ENCODE measurements at regions not wholly inside any gene's neighbourhood (a gene's known extent, or its start where the extent isn't known, plus 50 kb on each side); places are given as distances from the start of the nearest gene placed in this dataset.

DNA sequence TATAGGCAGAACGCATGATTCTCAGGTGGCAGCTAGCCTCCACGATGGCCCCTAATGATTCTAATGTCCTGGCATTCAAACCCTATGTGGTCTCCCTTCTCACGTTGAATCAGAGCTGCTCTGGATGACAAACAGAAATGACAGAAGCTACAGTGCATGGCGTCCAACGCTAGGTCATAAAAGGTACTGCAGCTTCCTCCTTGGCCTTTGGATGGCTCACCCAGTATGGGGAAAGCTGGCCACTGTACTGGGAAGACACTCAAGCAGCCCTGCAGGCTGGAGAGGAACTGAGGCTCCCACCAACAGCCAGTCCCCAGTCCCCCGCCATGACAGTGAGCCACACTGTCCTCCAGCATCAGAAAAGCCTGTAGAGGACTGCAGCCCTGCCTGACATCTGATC, 286.3 kb downstream of the FAM43A start:
- no peak for DNase-seq (ENCODE audit: low spot score)
- intact Hi-C loops (cut with DNase I), result no loop called here

DNA sequence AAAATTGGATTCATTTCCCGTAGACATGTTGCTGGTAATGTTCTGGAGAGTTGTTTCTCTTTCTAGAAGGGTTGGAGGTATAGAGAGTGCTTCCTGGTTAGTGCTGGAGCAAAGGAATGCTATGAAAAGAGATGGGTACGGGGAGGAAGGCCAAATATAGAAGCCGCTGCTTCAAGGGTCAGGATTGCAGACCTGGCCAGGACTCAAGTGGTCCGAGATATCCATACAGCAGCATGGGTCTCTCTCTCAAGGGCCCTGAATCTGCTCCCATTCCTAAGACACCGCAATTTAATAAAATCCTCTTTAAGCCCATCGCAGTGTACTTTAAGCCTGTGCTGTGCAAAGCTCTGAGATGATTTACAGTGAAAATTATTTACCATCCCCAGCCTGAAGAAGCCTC, 287.0 kb downstream of the FAM43A start:
- no peak for DNase-seq (ENCODE audit: low spot score)
- intact Hi-C loops (cut with DNase I), result no loop called here

DNA sequence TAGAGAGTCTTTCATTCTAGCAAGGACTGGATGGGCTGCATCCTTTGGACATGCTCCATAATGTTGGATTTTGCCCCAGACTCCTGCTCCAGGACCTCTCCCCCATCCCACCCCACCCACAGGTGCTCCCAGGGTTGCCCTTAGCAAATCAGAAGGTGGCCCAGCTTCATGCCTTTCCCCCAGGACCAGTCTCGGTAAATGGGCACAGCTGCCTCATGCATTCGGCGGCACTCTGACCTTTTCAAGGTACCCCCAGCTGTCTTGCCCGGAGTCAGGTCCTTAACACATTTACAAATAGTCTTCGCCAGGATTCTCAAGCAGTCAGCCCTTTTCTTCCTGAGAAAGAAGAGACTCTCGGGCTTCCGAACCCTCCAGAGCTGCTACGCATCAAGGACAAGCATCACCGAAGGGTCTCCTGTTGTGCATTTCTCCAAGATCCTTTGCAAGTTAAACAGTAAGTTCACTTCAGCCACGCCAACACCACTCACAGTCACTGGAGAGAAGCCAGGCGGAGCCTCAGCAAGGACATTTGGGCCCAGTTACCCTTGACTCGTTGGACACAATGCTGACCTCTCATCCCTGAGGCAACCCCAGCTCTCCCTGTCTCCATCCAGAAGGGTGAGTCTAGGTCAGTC, 287.8 kb downstream of the FAM43A start:
- intact Hi-C loops (cut with DNase I), result no loop called here
- DNase-seq (ENCODE audit: low spot score), result no peak

DNA sequence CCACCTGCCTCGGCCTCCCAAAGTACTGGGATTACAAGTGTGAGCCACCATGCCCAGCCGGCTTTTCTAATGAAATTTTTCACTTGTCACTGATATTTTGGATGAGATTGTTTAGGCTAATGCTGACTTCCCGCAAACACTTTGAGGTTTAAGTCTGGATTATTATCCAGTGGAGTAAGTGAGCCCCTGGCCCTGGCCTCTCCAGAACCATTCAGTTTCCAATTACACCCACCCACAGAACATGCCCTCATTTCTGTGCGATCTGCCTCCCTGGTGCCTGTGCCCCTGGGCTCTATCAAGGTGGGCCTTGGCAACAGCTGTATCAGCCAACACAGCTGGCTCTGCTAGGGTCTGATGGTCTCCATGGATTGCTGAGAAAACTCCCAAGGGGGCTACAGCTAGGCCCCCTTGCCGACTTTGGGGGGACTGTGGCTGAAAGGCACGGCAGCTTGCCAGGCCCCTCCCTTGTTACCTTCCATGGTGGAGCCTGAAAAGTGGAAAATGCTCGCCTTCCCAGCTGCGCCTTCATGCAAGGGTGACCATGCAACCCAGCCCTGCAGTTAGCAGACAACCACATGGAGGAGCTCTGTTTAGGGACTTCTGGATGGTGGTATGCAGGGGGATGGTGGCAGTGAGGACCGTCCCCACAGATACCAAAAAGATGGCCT, 288.9 kb downstream of the FAM43A start:
- no peak for DNase-seq (ENCODE audit: low spot score)
- intact Hi-C loops (cut with DNase I), result no loop called here

DNA sequence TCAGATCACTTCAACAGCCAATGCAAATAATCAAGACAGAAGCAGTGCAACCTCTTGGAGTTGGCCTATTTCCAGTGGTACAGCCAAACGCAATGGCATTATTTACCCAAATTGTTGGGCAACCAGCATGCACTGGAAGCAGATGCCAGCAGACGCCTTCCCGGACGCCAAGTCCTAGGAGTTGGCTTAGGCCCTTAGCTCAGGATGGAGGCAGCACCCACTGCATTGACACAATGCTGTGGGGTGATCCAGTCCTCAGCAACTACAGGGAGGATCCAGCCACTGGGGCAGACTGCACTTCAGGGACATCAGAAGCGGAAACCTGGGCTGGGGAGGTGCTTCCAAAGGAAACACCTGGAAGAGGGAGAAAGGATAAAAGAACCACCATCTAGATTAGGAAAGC, 290.4 kb downstream of the FAM43A start:
- DNase-seq (ENCODE audit: low spot score), result no peak
- intact Hi-C loops (cut with DNase I), result no loop called here

DNA sequence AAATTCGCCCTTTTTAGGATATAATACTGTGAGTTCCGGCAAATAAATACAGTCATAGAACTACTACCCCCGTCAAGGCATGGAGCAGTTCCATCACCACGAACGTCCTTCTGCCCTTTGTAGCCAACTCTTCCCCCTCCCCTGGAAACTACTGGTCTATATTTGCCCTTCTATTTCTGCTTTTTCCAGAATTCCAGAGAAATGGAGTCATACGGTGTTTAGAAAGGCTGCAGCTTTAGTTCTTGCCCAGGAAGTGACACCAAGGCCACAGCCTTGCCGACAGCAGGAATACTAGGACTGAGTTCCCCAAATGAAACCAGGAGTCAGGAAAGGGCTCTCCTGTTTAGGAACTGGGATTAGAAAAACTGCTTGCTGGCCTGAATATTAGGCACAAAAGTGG, 291.2 kb downstream of the FAM43A start:
- no peak for DNase-seq (ENCODE audit: low spot score)
- intact Hi-C loops (cut with DNase I), result no loop called here

DNA sequence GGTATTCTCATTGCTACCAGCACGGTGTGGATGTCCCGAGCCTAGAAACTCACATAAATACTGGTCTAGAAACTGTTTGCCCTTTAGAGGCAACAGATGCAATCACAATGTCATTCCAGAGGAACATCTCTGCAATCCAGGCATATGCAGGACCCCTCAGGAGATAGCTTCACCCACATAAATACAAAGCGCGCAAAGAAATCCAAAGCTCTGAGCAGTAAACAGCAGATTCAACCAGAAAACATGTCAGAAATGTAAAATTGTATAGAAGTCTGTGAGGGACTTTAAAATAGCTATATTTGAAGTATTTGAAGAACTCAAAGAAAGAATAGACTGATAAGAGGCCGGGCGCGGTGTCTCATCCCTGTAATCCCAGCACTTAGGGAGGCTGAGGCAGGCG, 291.7 kb downstream of the FAM43A start:
- no peak for DNase-seq (ENCODE audit: low spot score)

DNA sequence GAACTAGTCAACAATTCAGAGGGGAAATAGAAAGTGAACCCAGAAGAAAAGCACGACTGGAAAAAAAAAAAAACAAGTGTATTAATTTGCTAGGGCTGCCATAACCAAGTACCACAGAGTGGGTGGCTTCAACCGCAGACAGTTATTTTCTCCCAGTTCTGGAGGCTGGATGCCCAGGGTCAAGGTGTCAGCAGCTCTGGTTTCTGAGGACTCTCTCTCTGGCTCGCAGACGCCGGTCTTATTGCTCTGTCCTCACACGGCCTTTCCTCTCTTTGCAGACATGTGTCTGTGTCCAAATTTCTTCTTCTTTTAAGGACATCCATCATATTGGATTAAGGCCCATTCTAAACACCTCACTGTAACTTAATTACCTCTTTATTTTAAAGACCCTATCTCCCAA, 291.8 kb downstream of the XXYLT1 start:
- DNase-seq (ENCODE audit: low spot score), result no peak
- intact Hi-C loops (cut with DNase I), result no loop called here

More for the DNA sequence above, 291.7 kb downstream of the FAM43A start:
- intact Hi-C loops (cut with DNase I), result no loop called here

DNA sequence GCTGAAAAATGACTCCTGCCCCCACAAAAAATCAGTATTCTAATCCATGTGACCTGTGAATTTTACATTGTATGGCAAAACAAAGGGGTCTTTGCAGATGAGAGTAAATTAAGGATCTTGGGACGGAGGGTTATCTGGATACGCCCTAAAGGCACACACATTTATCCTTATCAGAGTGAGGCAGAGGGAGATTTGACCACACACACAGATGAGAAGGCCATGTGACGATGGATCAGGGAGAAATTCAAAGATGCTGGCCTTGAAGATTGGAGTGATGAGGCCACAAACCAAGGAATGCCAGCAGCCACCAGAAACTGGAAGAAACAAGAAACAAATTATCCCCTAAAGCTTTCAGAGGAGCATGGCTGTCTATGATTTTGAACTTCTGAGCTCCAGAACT, 288.5 kb downstream of the XXYLT1 start:
- intact Hi-C loops (cut with DNase I), result no loop called here

DNA sequence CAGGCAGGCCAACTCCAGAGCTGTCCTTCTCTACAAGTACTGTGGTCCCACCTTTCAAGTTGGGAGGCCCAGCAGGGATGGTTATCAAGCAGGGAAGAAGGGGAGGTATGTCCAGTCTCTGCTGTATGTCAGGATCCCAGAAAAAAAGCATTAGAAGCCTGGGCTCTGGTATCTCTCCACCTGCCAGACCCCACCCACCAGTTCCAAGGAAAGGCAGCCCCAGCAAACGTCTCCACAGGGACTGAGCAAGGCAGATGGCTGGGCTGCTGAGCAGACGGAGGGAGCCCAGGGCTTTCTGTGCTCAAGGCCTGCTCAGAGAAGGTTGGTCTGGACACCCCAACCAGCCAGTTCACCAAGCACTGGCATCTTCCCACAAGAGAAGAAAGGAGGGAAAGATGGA, 287.8 kb downstream of the XXYLT1 start:
- no peak for DNase-seq (ENCODE audit: low spot score)
- intact Hi-C loops (cut with DNase I), result no loop called here

More for the DNA sequence above, 288.5 kb downstream of the XXYLT1 start:
- DNase-seq (ENCODE audit: low spot score), result no peak

DNA sequence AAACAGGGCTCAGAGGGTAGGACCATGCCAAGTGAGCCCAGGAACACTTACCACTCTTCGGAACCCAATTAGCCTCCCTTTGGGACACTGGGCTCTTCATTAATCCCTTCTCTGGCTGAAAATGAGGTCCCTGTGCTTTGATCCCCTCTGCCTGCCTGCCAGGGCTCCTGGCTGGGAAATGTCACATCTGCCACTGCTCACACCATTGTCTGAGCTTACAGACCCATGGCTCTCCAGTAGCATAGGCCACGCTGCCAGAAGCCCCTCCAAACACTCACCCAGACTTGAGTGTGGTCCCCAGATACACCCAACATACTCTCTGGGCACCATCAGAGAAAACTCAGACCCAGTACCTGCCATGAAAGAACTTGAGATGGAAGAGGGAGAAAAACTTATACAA, 287.3 kb downstream of the XXYLT1 start:
- intact Hi-C loops (cut with DNase I), result loop anchor here (2.0 kb wide), 1 partner anchor 297 kb away; no protein-coding TSS in a partner anchor
- DNase-seq (ENCODE audit: low spot score), result no peak

DNA sequence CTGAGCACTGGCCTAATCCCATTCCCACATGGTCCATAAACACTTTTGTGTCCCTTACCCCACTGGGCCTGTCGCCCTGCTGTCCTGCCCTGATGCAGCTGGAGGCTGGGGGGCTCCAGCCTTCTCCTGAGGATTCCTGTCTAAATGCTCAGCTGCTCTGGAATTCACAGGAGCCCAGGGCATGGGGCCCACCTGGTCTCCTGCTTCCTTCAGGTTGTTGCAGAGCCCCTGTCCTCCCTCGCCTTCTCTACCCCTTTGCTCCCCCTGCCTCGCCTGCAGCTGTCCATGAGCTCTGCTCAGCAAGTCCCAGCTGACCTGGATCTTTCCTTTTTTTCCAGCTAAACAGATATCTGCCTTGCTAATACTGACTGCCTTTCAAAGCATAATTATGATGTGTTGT, 286.9 kb downstream of the XXYLT1 start:
- DNase-seq (ENCODE audit: low spot score), result no peak
- intact Hi-C loops (cut with DNase I), result loop anchor here (2.0 kb wide), 1 partner anchor 297 kb away; no protein-coding TSS in a partner anchor

DNA sequence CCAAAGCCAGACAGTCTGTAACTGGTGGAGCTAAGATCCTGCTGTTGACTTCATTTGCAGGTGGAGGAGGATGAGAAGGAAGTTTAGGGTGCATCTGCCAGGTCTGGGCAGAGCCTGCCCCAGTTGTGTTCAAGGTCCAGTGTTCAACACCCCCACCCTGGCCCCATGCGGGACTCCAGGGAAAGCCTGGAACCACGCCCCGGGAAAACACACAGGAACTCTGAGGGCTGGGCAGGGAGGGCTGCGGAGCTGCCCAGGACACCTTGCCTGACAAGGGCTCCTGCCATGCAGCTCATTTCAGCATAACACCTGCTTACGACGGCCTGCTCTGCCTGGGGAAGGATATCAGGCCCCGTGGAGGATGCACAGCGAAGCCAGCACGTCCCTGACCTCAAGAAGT, 286.3 kb downstream of the XXYLT1 start:
- intact Hi-C loops (cut with DNase I), result loop anchor here (2.0 kb wide), 1 partner anchor 298 kb away; no protein-coding TSS in a partner anchor
- no peak for DNase-seq (ENCODE audit: low spot score)

DNA sequence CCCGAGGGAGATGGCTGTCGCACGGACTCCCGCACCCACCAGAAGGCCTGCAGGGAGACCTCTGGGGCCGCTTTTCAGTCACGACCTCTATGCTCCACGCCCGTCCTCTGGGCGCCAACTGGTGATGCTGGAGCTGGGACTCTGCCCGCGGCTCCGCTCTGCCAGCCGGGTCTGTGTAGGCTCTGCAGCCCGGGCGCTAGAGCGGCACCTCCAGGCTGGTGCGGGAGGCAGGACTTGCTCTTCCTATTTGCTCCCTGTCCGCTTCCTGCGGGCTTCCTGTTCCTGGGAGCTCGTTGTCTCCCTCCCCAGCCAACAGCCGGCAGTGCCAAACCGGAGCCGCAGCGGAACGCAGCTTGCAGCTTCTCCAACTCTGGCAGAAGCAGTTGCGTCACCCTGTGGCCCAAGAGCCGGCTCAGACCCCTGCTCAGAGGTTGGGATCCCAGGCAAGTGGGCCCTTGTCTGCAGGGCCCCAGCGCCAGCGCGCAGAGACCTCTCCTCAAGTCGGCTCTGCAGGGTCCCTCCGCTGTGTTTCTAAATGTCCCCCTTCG, 285.9 kb downstream of the XXYLT1 start:
- intact Hi-C loops (cut with DNase I), result loop anchor here (2.0 kb wide), 1 partner anchor 298 kb away; no protein-coding TSS in a partner anchor
- peak; percentile 92 for DNase-seq (ENCODE audit: low spot score)

DNA sequence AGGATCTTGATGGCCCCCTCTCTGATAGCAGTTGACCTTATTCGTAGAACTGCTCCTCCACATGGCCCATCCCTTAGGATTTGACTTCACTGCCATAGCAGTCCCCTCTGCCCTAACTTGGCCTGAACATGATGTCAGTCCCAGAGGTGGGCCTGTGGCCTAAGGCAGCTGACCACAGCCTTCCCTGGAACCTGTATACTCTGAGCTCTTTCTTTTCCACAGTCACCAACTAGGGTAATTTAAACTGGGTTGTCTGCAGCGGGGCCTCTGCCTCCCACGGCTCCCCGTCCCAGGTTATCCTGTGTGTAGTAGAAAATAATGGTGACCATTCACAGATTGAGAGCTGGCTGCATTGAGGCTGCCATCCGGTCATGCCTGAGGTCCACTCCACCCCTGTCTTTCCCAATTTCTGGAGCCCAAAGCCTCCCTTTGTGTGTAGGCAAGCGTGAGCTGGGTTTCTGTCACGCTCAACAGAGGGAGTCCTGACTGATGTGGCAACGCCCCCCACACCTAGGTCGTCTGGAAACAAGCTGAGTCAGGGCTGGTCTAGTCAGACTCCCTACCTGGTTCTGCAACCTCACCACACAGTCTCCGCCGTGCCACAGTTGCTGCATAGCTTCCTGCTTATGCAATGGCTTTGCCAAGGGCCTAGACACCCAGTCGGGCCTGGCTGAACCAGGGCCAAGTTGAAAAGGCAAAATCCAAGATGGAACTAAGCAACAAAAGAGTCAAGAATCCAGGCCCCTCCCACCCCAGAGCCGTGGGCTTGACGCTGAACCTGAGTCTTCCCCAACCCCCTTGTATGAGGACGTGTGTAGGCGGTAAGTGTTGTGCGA, 284.5 kb downstream of the XXYLT1 start:
- peak; percentile 83 for DNase-seq (ENCODE audit: low spot score)
- intact Hi-C loops (cut with DNase I), result no loop called here

DNA sequence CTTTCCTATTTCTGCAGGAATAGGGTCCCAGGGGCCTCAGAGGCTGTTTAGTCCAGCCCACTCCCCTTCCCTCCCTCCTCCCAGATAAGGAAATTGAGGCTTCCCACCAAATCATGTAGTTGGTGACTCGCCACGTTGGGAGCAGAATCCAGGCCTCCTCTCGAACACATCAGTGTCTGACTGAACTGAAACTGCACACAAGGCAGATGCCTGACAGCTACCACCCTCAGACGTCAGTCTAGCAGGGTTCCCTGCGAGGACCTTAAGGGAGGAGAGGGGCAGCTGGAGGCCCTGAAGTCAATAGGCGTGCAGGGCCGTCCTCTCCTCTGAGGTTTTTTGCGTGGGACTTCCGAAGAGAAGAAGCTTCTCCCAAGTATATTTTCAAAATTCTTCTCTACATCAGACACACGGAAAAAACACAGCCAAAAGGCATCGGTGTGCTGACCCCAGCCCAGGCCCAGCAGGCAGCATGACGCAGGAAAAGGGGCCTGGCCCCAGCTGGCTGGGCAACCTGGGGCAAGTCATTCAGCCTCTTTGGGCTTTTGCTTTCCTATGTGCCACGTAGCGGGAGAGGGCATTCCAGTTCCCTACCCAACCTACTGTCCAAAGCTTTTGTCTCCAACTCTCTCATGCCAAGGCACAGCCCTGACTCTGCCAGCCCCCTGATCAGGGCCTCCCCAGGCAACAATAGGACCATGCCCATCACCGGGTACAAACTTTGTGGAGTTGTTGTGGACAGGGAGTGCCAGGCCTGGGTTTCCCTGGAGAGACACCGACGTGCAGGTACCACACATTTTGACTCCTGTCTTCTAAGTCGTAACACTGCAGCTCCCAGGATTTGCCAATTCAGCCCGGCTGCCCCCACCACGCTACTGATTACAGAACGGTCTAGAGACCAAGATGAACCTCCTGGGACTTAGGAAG, 283.1 kb downstream of the XXYLT1 start:
- intact Hi-C loops (cut with DNase I), result no loop called here
- no peak for DNase-seq (ENCODE audit: low spot score)

DNA sequence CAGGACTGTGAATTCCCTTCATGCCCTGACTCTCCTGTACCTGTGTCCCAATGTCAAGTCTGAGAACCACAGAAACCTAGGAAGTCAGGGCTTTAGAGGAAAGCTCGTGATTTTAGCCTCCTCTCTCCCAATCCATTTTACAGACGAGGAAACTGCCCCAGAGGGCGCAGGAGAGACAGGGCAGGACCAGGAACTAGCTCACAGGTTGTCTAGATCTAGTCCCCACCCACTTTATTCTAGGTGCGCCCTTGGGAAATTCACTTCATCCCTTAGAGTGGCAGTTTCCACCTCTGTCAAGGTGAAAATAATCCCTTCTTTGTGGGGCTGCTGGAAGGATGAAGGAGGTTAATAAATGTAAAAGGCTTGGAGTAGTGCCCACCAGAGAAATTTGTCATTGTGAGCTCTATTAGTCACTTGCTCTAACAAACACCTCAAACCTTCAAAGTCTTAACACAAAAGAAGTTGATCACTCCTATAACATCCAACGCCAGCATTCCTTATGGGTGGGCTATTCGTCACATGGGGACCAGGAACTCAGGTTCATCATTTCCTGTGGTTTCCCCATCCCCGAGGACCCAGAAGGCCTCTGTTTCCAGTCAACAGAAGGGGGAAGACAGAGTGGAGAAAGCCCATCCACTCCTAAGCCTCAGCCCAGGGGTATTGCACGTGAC, 282.3 kb downstream of the XXYLT1 start:
- DNase-seq (ENCODE audit: low spot score), result no peak
- intact Hi-C loops (cut with DNase I), result no loop called here

DNA sequence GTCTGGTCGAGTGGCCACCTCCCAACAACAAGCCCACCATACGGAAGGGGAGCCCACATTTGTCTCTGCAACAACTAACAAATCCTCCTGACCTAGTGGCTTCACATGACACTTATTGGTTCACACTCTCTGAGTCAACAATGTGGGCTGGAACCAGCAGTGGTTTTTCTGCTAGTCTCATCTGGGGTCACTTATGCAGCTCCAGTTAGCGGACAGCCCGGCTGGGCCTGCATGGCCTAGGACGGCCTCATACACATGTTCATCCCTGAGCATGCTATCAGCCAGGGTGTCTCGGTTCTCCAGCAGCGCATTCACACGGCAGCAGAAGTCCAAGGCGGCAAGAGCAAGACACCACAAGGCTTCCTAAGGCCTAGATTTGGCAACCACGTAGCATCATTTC, 281.7 kb downstream of the XXYLT1 start:
- intact Hi-C loops (cut with DNase I), result no loop called here

More for the DNA sequence above, 281.7 kb downstream of the XXYLT1 start:
- DNase-seq (ENCODE audit: low spot score), result no peak
